Astrocyte of the cerebellum (primary cell): ENCODE measurements at regions not wholly inside any gene's neighbourhood (a gene's known extent, or its start where the extent isn't known, plus 50 kb on each side); places are given as distances from the start of the nearest gene placed in this dataset.

Experiments
- DNase-seq: peaks from one replicate; pipeline ENCODE4 v3.0.0-alpha.2; 2011; ENCODE audit warnings: low read depth
- H3K4me3 ChIP-seq: 2 replicates; pipeline ENCODE4 v1.5.1; 2011; ENCODE audit warnings: mild to moderate bottlenecking, low read depth, low read length, moderate library complexity
- CTCF ChIP-seq: IDR thresholded peaks from 2 replicates; pipeline ENCODE4 v1.5.1; 2012; ENCODE audit warnings: low read length, low read depth, moderate library complexity, mild to moderate bottlenecking; ENCODE audit errors: missing control alignments
- in situ Hi-C: cut with HindIII; loops from 2 replicates; pipeline ENCODE4 v1.10.0; 2017; ENCODE audit warnings: low sequenced_read_pairs

GRCh38 chr13:111575276-111575675 is 254.8 kb downstream of the TEX29 start:
- no peak for TF ChIP-seq CTCF
- no peak for DNase-seq
- H3K4me3 ChIP-seq: no peak overlapping the region
- in situ Hi-C loops: no loop called here

GRCh38 chr13:111575719-111576118 is 255.3 kb downstream of the TEX29 start:
- DNase-seq: no peak
- H3K4me3 ChIP-seq: no peak overlapping the region
- no peak for TF ChIP-seq CTCF
- in situ Hi-C loops: no loop called here

GRCh38 chr13:111577208-111577828 is 256.9 kb downstream of the TEX29 start:
- no peak for DNase-seq
- in situ Hi-C loops: no loop called here
- no peak overlapping the region for H3K4me3 ChIP-seq
- TF ChIP-seq CTCF: no peak

DNA sequence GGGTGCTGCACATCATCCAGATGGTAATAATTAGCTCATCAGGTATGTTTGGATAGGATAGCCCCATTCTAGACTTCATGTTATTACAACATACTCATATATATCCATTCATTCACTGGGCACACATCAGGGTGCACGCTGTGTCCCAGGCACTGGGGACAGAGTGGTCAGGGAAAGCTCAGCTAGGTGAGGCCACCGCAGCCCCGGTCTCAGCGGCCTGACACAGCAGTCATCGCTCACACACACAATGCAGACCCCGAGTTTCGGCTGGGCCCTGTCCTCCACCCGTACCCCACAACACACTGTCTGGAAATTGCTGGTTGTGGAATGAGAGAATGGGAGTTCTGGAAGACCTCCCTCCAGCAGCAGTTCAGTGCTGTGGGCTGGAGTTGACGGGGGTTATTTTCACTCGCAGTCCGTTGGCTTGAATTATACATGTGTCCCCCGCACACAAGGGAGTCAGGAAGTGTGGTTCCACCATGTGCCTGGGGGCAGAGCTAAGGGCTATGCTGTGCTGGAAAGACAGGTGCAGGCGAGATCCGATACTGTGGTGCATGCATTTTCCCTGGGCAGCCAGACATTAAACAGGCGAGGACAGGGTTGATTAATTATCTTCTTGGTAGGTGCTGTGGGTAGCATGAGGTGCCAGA is 257.6 kb downstream of the TEX29 start:
- DNase-seq: no peak
- H3K4me3 ChIP-seq: no peak overlapping the region
- TF ChIP-seq CTCF: no peak
- in situ Hi-C loops: no loop called here

DNA sequence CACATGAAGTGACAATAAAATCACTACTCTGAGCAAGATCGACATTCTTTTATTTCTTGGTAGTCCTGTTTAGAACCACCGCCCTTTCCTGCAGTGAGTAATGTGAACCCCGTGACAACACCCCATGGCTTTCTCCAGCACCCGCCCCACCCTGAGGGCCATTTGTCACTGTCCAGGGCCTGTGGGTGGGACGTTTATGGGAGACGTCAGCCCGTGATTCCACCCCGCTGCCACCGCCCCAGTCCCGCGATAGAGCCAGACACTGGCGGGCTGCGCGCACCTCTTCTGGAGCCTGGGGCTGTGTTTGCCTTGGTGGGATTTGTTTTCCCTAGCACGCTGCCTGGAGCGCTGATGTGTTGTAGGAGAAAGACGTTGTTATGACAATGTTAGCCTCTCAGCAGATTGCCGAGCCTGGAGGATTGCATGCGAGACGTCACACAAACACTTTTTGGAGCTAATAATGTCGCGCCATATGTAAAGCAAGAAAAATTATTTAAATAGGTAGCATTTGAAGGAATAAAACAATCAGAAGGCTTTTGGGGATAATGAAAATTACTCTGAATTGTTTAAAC is 263.7 kb downstream of the TEX29 start:
- no peak for TF ChIP-seq CTCF
- DNase-seq: no peak
- in situ Hi-C loops: loop anchor here (5.0 kb wide), 2 partner anchors 43 to 47 kb away; no protein-coding TSS in a partner anchor
- H3K4me3 ChIP-seq: no peak overlapping the region

GRCh38 chr13:111584870-111585269 is 264.4 kb downstream of the TEX29 start:
- in situ Hi-C loops: loop anchor here (5.0 kb wide), 2 partner anchors 42 to 48 kb away; no protein-coding TSS in a partner anchor
- no peak overlapping the region for H3K4me3 ChIP-seq
- TF ChIP-seq CTCF: no peak
- no peak for DNase-seq
